Keratinocyte (primary cell): ENCODE measurements at regions not wholly inside any gene's neighbourhood (a gene's known extent, or its start where the extent isn't known, plus 50 kb on each side); places are given as distances from the start of the nearest gene placed in this dataset.
A peak's percentile ranks its signal among the peaks of the same experiment; 100 is the strongest.

Source experiments
- DNase-seq: peaks from one replicate; pipeline ENCODE4 v3.0.0-alpha.2; 2011; ENCODE audit warnings: low read depth, missing footprints, low spot score
- FAIRE-seq: peaks from 2 replicates; lab custom pipeline; 2011; peaks lifted over from hg19 to GRCh38; lab: Jason Lieb, UNC
- H2AFZ ChIP-seq: 2 replicates; pipeline ENCODE4 v1.6.0; 2012; ENCODE audit warnings: low read length, control low read depth, inconsistent platforms; ENCODE audit not compliant: control insufficient read depth
- H3K27ac ChIP-seq: 2 replicates; pipeline ENCODE4 v1.5.1; 2011; ENCODE audit warnings: low read length; ENCODE audit not compliant: control insufficient read depth, insufficient read depth
- H3K27me3 ChIP-seq: 3 replicates; pipeline ENCODE4 v1.6.0; 2011; ENCODE audit warnings: low read length; ENCODE audit not compliant: control insufficient read depth, insufficient read depth; ENCODE audit errors: extremely low read depth
- H3K36me3 ChIP-seq, 2 experiments: 2 replicates in 1 of 2; 3 replicates in 1 of 2; pipeline ENCODE4 v1.5.1; 2011; ENCODE audit warnings: low read length in 2 of 2, mild to moderate bottlenecking in 1 of 2; ENCODE audit not compliant: control insufficient read depth in 2 of 2, insufficient read depth in 2 of 2; ENCODE audit errors: extremely low read depth in 1 of 2
- H3K4me1 ChIP-seq: 3 replicates; pipeline ENCODE4 v1.5.1; 2011; ENCODE audit warnings: low read length; ENCODE audit not compliant: control insufficient read depth, insufficient read depth; ENCODE audit errors: extremely low read depth
- H3K4me2 ChIP-seq: 3 replicates; pipeline ENCODE4 v1.6.0; 2011; ENCODE audit warnings: low read depth, low read length; ENCODE audit not compliant: control insufficient read depth, insufficient read depth; ENCODE audit errors: extremely low read depth
- H3K4me3 ChIP-seq, 3 experiments: fragments of 200-600 bp in 1 of 3; sonication (generic) in 1 of 3; 2 replicates in 2 of 3; 3 replicates in 1 of 3; pipeline ENCODE4 v1.5.1; 2011 to 2016; ENCODE audit warnings: low read length in 3 of 3, mild to moderate bottlenecking in 3 of 3, control low read depth in 2 of 3, inconsistent platforms in 1 of 3, low read depth in 1 of 3, mixed read lengths in 1 of 3, mixed run types in 1 of 3, moderate library complexity in 1 of 3; ENCODE audit not compliant: control insufficient read depth in 2 of 3, insufficient read depth in 2 of 3; ENCODE audit errors: extremely low read depth in 1 of 3
- H3K79me2 ChIP-seq: 2 replicates; pipeline ENCODE4 v1.6.0; 2012; ENCODE audit warnings: low read length; ENCODE audit not compliant: control insufficient read depth, insufficient read depth
- H3K9ac ChIP-seq: 3 replicates; pipeline ENCODE4 v1.6.0; 2011; ENCODE audit warnings: low read length; ENCODE audit not compliant: control insufficient read depth, insufficient read depth; ENCODE audit errors: extremely low read depth
- H3K9me1 ChIP-seq: 3 replicates; pipeline ENCODE4 v1.6.0; 2011; ENCODE audit warnings: low read length; ENCODE audit not compliant: control insufficient read depth, insufficient read depth; ENCODE audit errors: extremely low read depth
- H3K9me3 ChIP-seq: 2 replicates; pipeline ENCODE4 v1.5.1; 2012; ENCODE audit warnings: low read depth, low read length; ENCODE audit not compliant: control insufficient read depth
- H4K20me1 ChIP-seq: 3 replicates; pipeline ENCODE4 v1.6.0; 2011; ENCODE audit warnings: low read length; ENCODE audit not compliant: control insufficient read depth, insufficient read depth; ENCODE audit errors: extremely low read depth
- EZH2 ChIP-seq: IDR thresholded peaks from one replicate; pipeline ENCODE4 v1.6.1; 2012; ENCODE audit warnings: inconsistent platforms, mild to moderate bottlenecking, low read length, moderate library complexity
- dilution Hi-C: fragments of 300-500 bp; cut with MboI; formaldehyde crosslinking; loops from one replicate; pipeline ENCODE4 v1.7.0; 2020; ENCODE audit warnings: low sequenced_read_pairs; ENCODE audit not compliant: extremely low pct_ligation_motif_present
- TF ChIP-seq, protein P1 (sequence below), 3 experiments: IDR thresholded peaks in 1 of 3; conservative IDR thresholded peaks in 1 of 3; optimal IDR thresholded peaks in 1 of 3; 2 replicates in 2 of 3; 3 replicates in 1 of 3; pipeline versions ENCODE3 to v1.5.1; 2011; ENCODE audit warnings: low read length in 3 of 3, mild to moderate bottlenecking in 3 of 3, moderate library complexity in 2 of 3, control low read depth in 1 of 3, inconsistent platforms in 1 of 3; ENCODE audit not compliant: insufficient read depth in 2 of 3; ENCODE audit errors: extremely low read depth in 1 of 3

DNA sequence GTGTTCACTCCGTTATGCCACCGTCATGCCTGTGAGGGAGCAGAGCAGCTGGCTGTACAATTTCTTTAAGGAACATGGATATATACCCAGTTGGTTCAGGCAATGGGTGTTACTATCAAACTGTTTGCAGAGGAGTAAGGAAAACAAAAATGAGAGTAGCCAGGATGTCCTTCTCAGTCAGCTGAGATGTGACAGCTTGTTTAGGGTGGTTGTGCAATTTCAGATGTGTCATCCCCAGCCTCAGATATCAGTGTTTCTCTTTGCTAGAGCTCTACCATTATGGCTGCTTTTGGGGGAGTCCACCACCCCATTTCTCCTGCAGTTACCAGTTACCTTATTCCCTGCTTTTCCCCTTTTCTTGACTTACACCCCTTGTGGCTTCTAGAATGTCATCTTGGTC lies 135.2 kb upstream of the SLC24A2 start:
- Histone ChIP-seq H4K20me1 (no peaks in the 10 kb centered on the region), H2AFZ (no peak overlapping the region), H3K4me3 (no peak overlapping the region), H3K27me3 (no peaks in the 10 kb centered on the region), H3K4me1 (peaks cover 9% of the 10 kb centered on the region), H3K9me1 (no peaks in the 10 kb centered on the region), H3K79me2 (no peaks in the 10 kb centered on the region), H3K36me3 (no peaks in the 10 kb centered on the region), H3K4me2 (no peak overlapping the region), H3K9ac (no peak overlapping the region), H3K9me3 (no peaks in the 10 kb centered on the region), H3K27ac (no peak overlapping the region)
- no peak for TF ChIP-seq EZH2
- TF ChIP-seq, protein P1, sequence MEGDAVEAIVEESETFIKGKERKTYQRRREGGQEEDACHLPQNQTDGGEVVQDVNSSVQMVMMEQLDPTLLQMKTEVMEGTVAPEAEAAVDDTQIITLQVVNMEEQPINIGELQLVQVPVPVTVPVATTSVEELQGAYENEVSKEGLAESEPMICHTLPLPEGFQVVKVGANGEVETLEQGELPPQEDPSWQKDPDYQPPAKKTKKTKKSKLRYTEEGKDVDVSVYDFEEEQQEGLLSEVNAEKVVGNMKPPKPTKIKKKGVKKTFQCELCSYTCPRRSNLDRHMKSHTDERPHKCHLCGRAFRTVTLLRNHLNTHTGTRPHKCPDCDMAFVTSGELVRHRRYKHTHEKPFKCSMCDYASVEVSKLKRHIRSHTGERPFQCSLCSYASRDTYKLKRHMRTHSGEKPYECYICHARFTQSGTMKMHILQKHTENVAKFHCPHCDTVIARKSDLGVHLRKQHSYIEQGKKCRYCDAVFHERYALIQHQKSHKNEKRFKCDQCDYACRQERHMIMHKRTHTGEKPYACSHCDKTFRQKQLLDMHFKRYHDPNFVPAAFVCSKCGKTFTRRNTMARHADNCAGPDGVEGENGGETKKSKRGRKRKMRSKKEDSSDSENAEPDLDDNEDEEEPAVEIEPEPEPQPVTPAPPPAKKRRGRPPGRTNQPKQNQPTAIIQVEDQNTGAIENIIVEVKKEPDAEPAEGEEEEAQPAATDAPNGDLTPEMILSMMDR (optimal IDR thresholded peaks at IDR 0.05 in 1 of 3, IDR thresholded peaks at IDR 0.05 in 1 of 3, conservative IDR thresholded peaks at IDR 0.05 in 1 of 3; ENCODE audit: extremely low read depth in 1 of 3, insufficient read depth in 2 of 3, low read length in 3 of 3), result no peak
- dilution Hi-C loops, result no loop called here
- FAIRE-seq (peak; percentile 43), DNase-seq (no peak)

DNA sequence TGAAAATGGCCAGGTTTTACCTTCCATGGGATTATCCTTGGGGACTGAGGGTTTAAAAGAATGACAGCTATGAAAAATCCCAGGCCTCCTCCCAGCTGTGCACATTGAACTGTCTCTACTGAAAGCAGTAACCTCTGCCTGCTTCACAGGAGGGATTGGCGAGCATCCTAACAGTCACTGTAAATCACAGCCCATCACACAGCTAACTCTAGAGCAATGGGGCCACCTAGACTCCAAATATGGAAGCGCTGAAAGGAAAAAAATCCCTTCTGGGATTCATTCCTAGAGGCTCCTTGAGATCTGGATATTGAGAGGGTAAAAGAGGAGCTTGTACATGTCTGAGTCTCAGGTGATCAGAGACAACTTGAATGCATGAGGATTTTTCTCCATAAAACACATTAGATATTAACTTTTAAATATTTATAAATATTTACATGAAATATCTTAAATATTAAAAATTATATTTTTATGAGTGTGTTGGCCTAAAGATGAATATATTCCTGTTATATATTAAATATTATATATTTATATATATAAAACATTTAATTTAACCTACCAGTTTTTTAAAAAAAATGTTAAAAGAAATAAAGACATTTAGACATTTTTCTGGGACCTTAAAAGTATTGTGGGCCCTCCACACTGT lies 133.8 kb upstream of the SLC24A2 start:
- no peaks in the 10 kb centered on the region for H3K36me3 ChIP-seq
- dilution Hi-C loops, result no loop called here
- H3K27me3 ChIP-seq, result no peaks in the 10 kb centered on the region
- H3K9me3 ChIP-seq, result no peaks in the 10 kb centered on the region
- peak; percentile 74 for FAIRE-seq
- no peak overlapping the region for H3K4me2 ChIP-seq
- no peaks in the 10 kb centered on the region for H4K20me1 ChIP-seq
- H3K27ac ChIP-seq, result no peak overlapping the region
- H3K9me1 ChIP-seq, result no peaks in the 10 kb centered on the region
- H3K9ac ChIP-seq, result no peak overlapping the region
- no peak overlapping the region for H3K4me3 ChIP-seq
- H3K4me1 ChIP-seq, result peaks cover 9% of the 10 kb centered on the region
- no peaks in the 10 kb centered on the region for H3K79me2 ChIP-seq
- TF ChIP-seq, protein P1 (optimal IDR thresholded peaks at IDR 0.05 in 1 of 3, IDR thresholded peaks at IDR 0.05 in 1 of 3, conservative IDR thresholded peaks at IDR 0.05 in 1 of 3; ENCODE audit: extremely low read depth in 1 of 3, insufficient read depth in 2 of 3, low read length in 3 of 3), result peak; percentile 66 to 71 (median 70)
- TF ChIP-seq EZH2, result no peak
- no peak overlapping the region for H2AFZ ChIP-seq
- no peak for DNase-seq
